ENCODE measurements at regions not wholly inside any gene's neighbourhood (a gene's known extent, or its start where the extent isn't known, plus 50 kb on each side); places are given as distances from the start of the nearest gene placed in this dataset.
A peak's percentile ranks its signal among the peaks of the same experiment; 100 is the strongest.

- intact Hi-C loops (cut with micrococcal nuclease) = no loop called here
- Mint-ChIP-seq H3K27me3 (peaks cover 0 to 6% (median 0%) of the 10 kb centered on the region in 5 donors), H3K4me3 (no peak overlapping the region), H3K36me3 (peaks cover 0 to 4% (median 0%) of the 10 kb centered on the region in 5 donors), H3K27ac (peak overlapping the region in 1 of 9 donors; percentile 41), H3K9me3 (peaks cover 0 to 9% (median 0%) of the 10 kb centered on the region in 11 donors), H3K4me1 (peaks cover 0 to 7% (median 4%) of the 10 kb centered on the region in 7 donors)
- ChIA-PET CTCF (interaction anchor here (0.6 kb wide), 1 partner anchor 16 kb away, joined by 5 read pairs; no protein-coding TSS in a partner anchor), POLR2A (no interaction called here)
- H3K27me3 ChIP-seq (ENCODE audit: control insufficient read depth in 2 of 2, insufficient read depth in 2 of 2, low read length in 2 of 2) = no peaks in the 10 kb centered on the region
- H3K4me3 ChIP-seq (ENCODE audit: low read length) = no peak overlapping the region
- H3K27ac ChIP-seq (ENCODE audit: low read depth, low read length) = no peak overlapping the region
- DNase-seq (peak in 1 of 9 donors; percentile 0), ATAC-seq (no peak)
- no peaks in the 10 kb centered on the region for H3K36me3 ChIP-seq (ENCODE audit: control insufficient read depth in 2 of 3, insufficient read depth in 3 of 3, low read length in 3 of 3)
- no peaks in the 10 kb centered on the region for H3K4me1 ChIP-seq (ENCODE audit: control insufficient read depth in 2 of 2, insufficient read depth in 2 of 2, low read length in 2 of 2)
- H3K9me3 ChIP-seq (ENCODE audit: control insufficient read depth in 2 of 3, low read length in 3 of 3) = no peaks in the 10 kb centered on the region
Measured at GRCh38 chr14:104350463-104351185, 212.2 kb downstream of the KIF26A start.

- intact Hi-C loops (cut with micrococcal nuclease) = no loop called here
- H3K36me3 Mint-ChIP-seq = peaks cover 0 to 4% (median 0%) of the 10 kb centered on the region in 5 donors
Measured at GRCh38 chr14:104351849-104352492, 213.6 kb downstream of the KIF26A start.

GRCh38 chr14:104352493-104353220 lies 214.3 kb downstream of the KIF26A start:
- Mint-ChIP-seq H3K27ac (no peak overlapping the region), H3K27me3 (peaks cover 0 to 6% (median 0%) of the 10 kb centered on the region in 5 donors)

More at GRCh38 chr14:104351849-104352492, 213.6 kb downstream of the KIF26A start:
- no peak overlapping the region for H3K4me3 ChIP-seq (ENCODE audit: low read length)
- Mint-ChIP-seq H3K27ac (no peak overlapping the region), H3K4me1 (peaks cover 0 to 8% (median 4%) of the 10 kb centered on the region in 7 donors), H3K9me3 (peaks cover 0 to 9% (median 0%) of the 10 kb centered on the region in 11 donors), H3K4me3 (no peak overlapping the region), H3K27me3 (peaks cover 0 to 6% (median 0%) of the 10 kb centered on the region in 5 donors)
- no peak for ATAC-seq
- no peaks in the 10 kb centered on the region for H3K9me3 ChIP-seq (ENCODE audit: control insufficient read depth in 2 of 3, low read length in 3 of 3)
- H3K27ac ChIP-seq (ENCODE audit: low read depth, low read length) = no peak overlapping the region
- no peaks in the 10 kb centered on the region for H3K27me3 ChIP-seq (ENCODE audit: control insufficient read depth in 2 of 2, insufficient read depth in 2 of 2, low read length in 2 of 2)
- CTCF ChIA-PET = no interaction called here
- H3K36me3 ChIP-seq (ENCODE audit: control insufficient read depth in 2 of 3, insufficient read depth in 3 of 3, low read length in 3 of 3) = no peaks in the 10 kb centered on the region
- H3K4me1 ChIP-seq (ENCODE audit: control insufficient read depth in 2 of 2, insufficient read depth in 2 of 2, low read length in 2 of 2) = no peaks in the 10 kb centered on the region
- DNase-seq = no peak
- POLR2A ChIA-PET = no interaction called here

GRCh38 chr14:104353221-104353920 lies 215.0 kb downstream of the KIF26A start:
- H3K9me3 ChIP-seq (ENCODE audit: control insufficient read depth in 2 of 3, low read length in 3 of 3) = no peaks in the 10 kb centered on the region
- H3K27me3 ChIP-seq (ENCODE audit: control insufficient read depth in 2 of 2, insufficient read depth in 2 of 2, low read length in 2 of 2) = no peaks in the 10 kb centered on the region
- no peaks in the 10 kb centered on the region for H3K4me1 ChIP-seq (ENCODE audit: control insufficient read depth in 2 of 2, insufficient read depth in 2 of 2, low read length in 2 of 2)
- no peaks in the 10 kb centered on the region for H3K36me3 ChIP-seq (ENCODE audit: control insufficient read depth in 2 of 3, insufficient read depth in 3 of 3, low read length in 3 of 3)
- peaks cover 0 to 6% (median 0%) of the 10 kb centered on the region in 11 donors for H3K9me3 Mint-ChIP-seq
- peaks cover 0 to 4% (median 0%) of the 10 kb centered on the region in 5 donors for H3K36me3 Mint-ChIP-seq
- H3K4me3 Mint-ChIP-seq = peak overlapping the region in 1 of 10 donors; percentile 47
- intact Hi-C loops (cut with micrococcal nuclease) = no loop called here
- DNase-seq = no peak
- no peak overlapping the region for H3K4me3 ChIP-seq (ENCODE audit: low read length)
- CTCF ChIA-PET = no interaction called here
- POLR2A ChIA-PET = no interaction called here
- peaks cover 0 to 6% (median 0%) of the 10 kb centered on the region in 5 donors for H3K27me3 Mint-ChIP-seq
- ATAC-seq = no peak
- no peak overlapping the region for H3K27ac ChIP-seq (ENCODE audit: low read depth, low read length)
- H3K27ac Mint-ChIP-seq = no peak overlapping the region
- peaks cover 0 to 8% (median 4%) of the 10 kb centered on the region in 7 donors for H3K4me1 Mint-ChIP-seq

More at GRCh38 chr14:104352493-104353220, 214.3 kb downstream of the KIF26A start:
- H3K9me3 Mint-ChIP-seq = peaks cover 0 to 9% (median 0%) of the 10 kb centered on the region in 11 donors
- no peaks in the 10 kb centered on the region for H3K36me3 ChIP-seq (ENCODE audit: control insufficient read depth in 2 of 3, insufficient read depth in 3 of 3, low read length in 3 of 3)
- peaks cover 0 to 8% (median 4%) of the 10 kb centered on the region in 7 donors for H3K4me1 Mint-ChIP-seq
- H3K9me3 ChIP-seq (ENCODE audit: control insufficient read depth in 2 of 3, low read length in 3 of 3) = no peaks in the 10 kb centered on the region
- H3K27me3 ChIP-seq (ENCODE audit: control insufficient read depth in 2 of 2, insufficient read depth in 2 of 2, low read length in 2 of 2) = no peaks in the 10 kb centered on the region
- intact Hi-C loops (cut with micrococcal nuclease) = no loop called here
- H3K27ac ChIP-seq (ENCODE audit: low read depth, low read length) = no peak overlapping the region
- DNase-seq = no peak
- H3K4me3 Mint-ChIP-seq = no peak overlapping the region
- no peak for ATAC-seq
- ChIA-PET POLR2A (no interaction called here), CTCF (no interaction called here)
- peaks cover 0 to 4% (median 0%) of the 10 kb centered on the region in 5 donors for H3K36me3 Mint-ChIP-seq
- no peak overlapping the region for H3K4me3 ChIP-seq (ENCODE audit: low read length)
- H3K4me1 ChIP-seq (ENCODE audit: control insufficient read depth in 2 of 2, insufficient read depth in 2 of 2, low read length in 2 of 2) = no peaks in the 10 kb centered on the region

GRCh38 chr14:104353921-104354701 lies 215.7 kb downstream of the KIF26A start:
- Histone ChIP-seq H3K9me3 (ENCODE audit: control insufficient read depth in 2 of 3, low read length in 3 of 3) (no peaks in the 10 kb centered on the region), H3K27ac (ENCODE audit: low read depth, low read length) (no peak overlapping the region), H3K4me1 (ENCODE audit: control insufficient read depth in 2 of 2, insufficient read depth in 2 of 2, low read length in 2 of 2) (no peaks in the 10 kb centered on the region), H3K36me3 (ENCODE audit: control insufficient read depth in 2 of 3, insufficient read depth in 3 of 3, low read length in 3 of 3) (no peaks in the 10 kb centered on the region), H3K4me3 (ENCODE audit: low read length) (no peak overlapping the region), H3K27me3 (ENCODE audit: control insufficient read depth in 2 of 2, insufficient read depth in 2 of 2, low read length in 2 of 2) (no peaks in the 10 kb centered on the region)
- ATAC-seq = no peak
- ChIA-PET POLR2A (no interaction called here), CTCF (interaction anchor here (1.1 kb wide), 1 partner anchor 15 kb away, joined by 3 read pairs; no protein-coding TSS in a partner anchor)
- peak overlapping the region in 1 of 9 donors; percentile 66 for H3K27ac Mint-ChIP-seq
- peaks cover 0 to 4% (median 0%) of the 10 kb centered on the region in 5 donors for H3K36me3 Mint-ChIP-seq
- peak overlapping the region in 1 of 10 donors; percentile 47 for H3K4me3 Mint-ChIP-seq
- peaks cover 0 to 5% (median 0%) of the 10 kb centered on the region in 11 donors for H3K9me3 Mint-ChIP-seq
- DNase-seq = peak in 1 of 9 donors; percentile 5
- H3K27me3 Mint-ChIP-seq = peaks cover 0 to 6% (median 0%) of the 10 kb centered on the region in 5 donors
- peaks cover 0 to 8% (median 4%) of the 10 kb centered on the region in 7 donors for H3K4me1 Mint-ChIP-seq
- intact Hi-C loops (cut with micrococcal nuclease) = no loop called here

All from naive thymus-derived CD4-positive, alpha-beta T cell (primary cell).